Chondrocyte (in vitro differentiated cells): ENCODE measurements at regions not wholly inside any gene's neighbourhood (a gene's known extent, or its start where the extent isn't known, plus 50 kb on each side); places are given as distances from the start of the nearest gene placed in this dataset.

Experiments
- DNase-seq: peaks from one replicate; pipeline ENCODE4 v3.0.0; 2021; ENCODE audit warnings: mixed read lengths, low spot score
- H3K27ac Mint-ChIP-seq: one replicate; pipeline ENCODE4 v1.8.0; 2021; ENCODE audit warnings: mild to moderate bottlenecking, moderate library complexity, mixed read lengths; ENCODE audit not compliant: unreplicated experiment
- H3K27me3 Mint-ChIP-seq: 2 replicates; pipeline ENCODE4 v1.8.0; 2021; ENCODE audit warnings: low read depth, mixed read lengths
- H3K36me3 Mint-ChIP-seq: 2 replicates; pipeline ENCODE4 v1.8.0; 2021; ENCODE audit warnings: low read depth, mixed read lengths
- H3K4me1 Mint-ChIP-seq: 2 replicates; pipeline ENCODE4 v1.8.0; 2021; ENCODE audit warnings: low read depth, mild to moderate bottlenecking, mixed read lengths
- H3K4me3 Mint-ChIP-seq: one replicate; pipeline ENCODE4 v1.8.0; 2021; ENCODE audit warnings: mild to moderate bottlenecking, moderate library complexity, mixed read lengths; ENCODE audit not compliant: unreplicated experiment
- H3K9me3 Mint-ChIP-seq: 2 replicates; pipeline ENCODE4 v1.8.0; 2021; ENCODE audit warnings: low read depth, mixed read lengths
- TF ChIP-seq, protein P1 (sequence below): fragments of 200-600 bp; sonication (generic); IDR thresholded peaks from 2 replicates; pipeline ENCODE4 v1.5.0; 2021; ENCODE audit warnings: antibody characterized with exemption, mild to moderate bottlenecking, moderate library complexity

DNA sequence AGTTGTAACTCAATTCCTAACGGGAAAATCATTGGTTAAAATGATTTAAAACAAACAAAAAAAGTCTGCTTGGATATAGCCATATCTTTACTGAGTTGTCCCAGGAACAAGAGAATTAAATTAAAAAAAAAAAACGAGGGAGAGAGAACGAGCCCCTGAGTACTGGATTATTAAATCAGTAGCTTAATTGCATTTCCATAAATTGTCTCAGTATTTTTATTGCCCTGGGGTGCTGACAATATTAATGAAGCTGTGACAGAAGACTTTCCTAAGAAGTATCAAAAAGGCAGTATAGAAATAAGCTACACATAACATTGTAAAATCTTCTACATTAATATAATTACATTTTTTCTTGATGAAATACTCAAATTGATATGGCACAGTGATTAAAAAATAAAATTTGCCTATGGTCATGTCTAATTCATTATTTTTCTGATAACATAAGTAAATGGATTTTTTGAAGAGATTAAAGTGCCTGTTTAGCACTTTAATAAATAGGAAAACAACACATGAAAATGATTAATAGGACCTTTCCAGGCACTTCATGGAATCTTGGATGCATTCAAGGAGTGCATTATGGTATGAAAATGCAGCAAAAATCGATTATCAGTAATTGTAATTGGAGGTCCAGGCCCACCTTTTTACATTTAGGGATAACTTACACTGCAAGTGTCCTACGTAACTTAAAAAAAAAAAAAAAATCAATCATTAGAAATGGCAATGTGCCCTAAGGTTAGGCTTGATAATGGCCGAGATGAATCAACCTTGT lies 2233.4 kb downstream of the ARAP2 start:
- Mint-ChIP-seq H3K9me3 (no peaks in the 10 kb centered on the region), H3K4me1 (no peaks in the 10 kb centered on the region), H3K36me3 (no peaks in the 10 kb centered on the region), H3K27ac (no peak overlapping the region), H3K4me3 (no peak overlapping the region), H3K27me3 (no peaks in the 10 kb centered on the region)
- DNase-seq = no peak
- TF ChIP-seq, protein P1, sequence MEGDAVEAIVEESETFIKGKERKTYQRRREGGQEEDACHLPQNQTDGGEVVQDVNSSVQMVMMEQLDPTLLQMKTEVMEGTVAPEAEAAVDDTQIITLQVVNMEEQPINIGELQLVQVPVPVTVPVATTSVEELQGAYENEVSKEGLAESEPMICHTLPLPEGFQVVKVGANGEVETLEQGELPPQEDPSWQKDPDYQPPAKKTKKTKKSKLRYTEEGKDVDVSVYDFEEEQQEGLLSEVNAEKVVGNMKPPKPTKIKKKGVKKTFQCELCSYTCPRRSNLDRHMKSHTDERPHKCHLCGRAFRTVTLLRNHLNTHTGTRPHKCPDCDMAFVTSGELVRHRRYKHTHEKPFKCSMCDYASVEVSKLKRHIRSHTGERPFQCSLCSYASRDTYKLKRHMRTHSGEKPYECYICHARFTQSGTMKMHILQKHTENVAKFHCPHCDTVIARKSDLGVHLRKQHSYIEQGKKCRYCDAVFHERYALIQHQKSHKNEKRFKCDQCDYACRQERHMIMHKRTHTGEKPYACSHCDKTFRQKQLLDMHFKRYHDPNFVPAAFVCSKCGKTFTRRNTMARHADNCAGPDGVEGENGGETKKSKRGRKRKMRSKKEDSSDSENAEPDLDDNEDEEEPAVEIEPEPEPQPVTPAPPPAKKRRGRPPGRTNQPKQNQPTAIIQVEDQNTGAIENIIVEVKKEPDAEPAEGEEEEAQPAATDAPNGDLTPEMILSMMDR = no peak

DNA sequence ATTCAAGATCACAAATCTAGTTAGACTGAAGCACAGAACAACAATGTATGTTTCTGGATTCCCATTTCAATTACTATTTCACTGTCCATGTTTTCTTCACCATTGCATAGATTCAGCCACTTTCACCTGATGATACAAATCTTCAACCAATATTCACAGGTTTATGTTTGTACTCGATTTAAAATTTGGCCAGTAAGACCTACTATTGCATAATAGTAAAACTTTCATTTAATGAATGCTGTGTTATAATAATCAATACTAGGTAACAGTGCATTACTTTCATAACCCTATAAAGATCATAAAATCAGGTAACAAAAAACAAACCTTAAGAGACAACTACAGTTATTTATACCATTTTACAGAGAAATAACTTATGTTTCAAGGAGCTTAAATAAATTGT lies 2209.1 kb downstream of the ARAP2 start:
- Mint-ChIP-seq H3K9me3 (no peaks in the 10 kb centered on the region), H3K36me3 (no peaks in the 10 kb centered on the region), H3K4me3 (no peak overlapping the region), H3K27ac (no peak overlapping the region), H3K27me3 (peaks cover 2% of the 10 kb centered on the region), H3K4me1 (no peaks in the 10 kb centered on the region)
- DNase-seq = no peak
- TF ChIP-seq, protein P1 = no peak

DNA sequence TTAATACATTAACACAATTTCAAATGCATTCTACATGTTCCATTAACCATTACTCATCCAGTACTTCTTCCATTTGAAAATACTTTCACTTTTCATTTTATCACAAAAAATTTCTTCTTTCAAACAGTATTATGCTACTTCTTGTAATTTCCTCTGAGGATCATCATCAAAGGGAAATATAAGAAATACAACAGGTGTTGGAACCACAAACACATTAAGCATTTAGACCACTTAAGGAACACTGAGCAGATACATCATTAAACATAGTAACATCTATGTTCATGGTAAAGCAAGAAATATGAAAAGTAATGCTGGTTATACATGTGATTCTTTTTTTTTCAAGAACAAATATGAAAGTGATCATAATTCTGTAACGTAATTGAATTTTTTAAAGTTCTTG lies 2207.0 kb downstream of the ARAP2 start:
- no peak for DNase-seq
- TF ChIP-seq, protein P1 = no peak
- Mint-ChIP-seq H3K9me3 (no peaks in the 10 kb centered on the region), H3K27me3 (no peaks in the 10 kb centered on the region), H3K4me1 (no peaks in the 10 kb centered on the region), H3K27ac (no peak overlapping the region), H3K36me3 (no peaks in the 10 kb centered on the region), H3K4me3 (no peak overlapping the region)

DNA sequence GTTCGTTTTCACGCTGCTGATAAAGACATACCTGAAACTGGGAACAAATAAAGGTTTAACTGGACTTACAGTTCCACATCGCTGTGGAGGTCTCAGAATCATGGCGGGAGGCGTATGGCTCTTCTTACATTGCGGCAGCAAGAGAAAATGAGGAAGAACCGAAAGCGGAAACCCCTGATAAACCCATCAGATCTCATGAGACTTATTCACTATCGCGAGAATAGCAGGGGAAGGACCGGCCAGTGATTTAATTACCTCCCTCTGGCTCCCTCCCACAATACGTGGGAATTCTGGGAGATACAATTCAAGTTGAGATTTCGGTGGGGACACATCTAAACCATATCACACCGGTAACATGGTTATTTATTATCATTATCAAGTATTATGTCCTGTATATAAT lies 2204.5 kb downstream of the ARAP2 start:
- Mint-ChIP-seq H3K27me3 (no peaks in the 10 kb centered on the region), H3K4me3 (no peak overlapping the region), H3K4me1 (no peaks in the 10 kb centered on the region), H3K9me3 (no peaks in the 10 kb centered on the region), H3K36me3 (no peaks in the 10 kb centered on the region), H3K27ac (no peak overlapping the region)
- TF ChIP-seq, protein P1 = no peak
- no peak for DNase-seq

DNA sequence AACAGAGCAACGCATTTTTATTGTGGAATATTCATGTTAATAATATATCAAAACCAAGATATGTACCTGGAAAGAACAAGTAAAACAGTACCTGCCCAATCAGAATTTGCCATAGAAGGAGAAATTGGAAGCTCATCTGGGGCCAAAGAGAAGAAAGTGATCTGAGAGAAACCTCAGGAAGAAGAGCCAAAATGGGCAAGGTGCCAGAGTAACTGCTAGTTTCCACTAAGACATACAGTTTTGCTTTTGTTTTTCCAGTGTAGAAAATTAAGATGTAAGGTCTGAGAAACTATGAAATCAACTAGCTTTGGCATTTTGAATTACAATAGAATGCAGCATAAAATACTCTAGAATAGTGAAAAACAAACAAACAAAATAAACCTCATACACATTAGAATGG lies 2201.2 kb downstream of the ARAP2 start:
- TF ChIP-seq, protein P1 = no peak
- no peaks in the 10 kb centered on the region for H3K4me1 Mint-ChIP-seq
- DNase-seq = no peak
- H3K36me3 Mint-ChIP-seq = no peaks in the 10 kb centered on the region
- H3K27me3 Mint-ChIP-seq = no peaks in the 10 kb centered on the region
- no peaks in the 10 kb centered on the region for H3K9me3 Mint-ChIP-seq
- no peak overlapping the region for H3K27ac Mint-ChIP-seq
- H3K4me3 Mint-ChIP-seq = no peak overlapping the region
